ENCODE measurements at regions not wholly inside any gene's neighbourhood (a gene's known extent, or its start where the extent isn't known, plus 50 kb on each side); places are given as distances from the start of the nearest gene placed in this dataset.

GRCh38 chr14:43362586-43362985 lies 1144.5 kb downstream of the FSCB start:
- TF ChIP-seq CTCF (conservative IDR thresholded peaks at IDR 0.05) (no peak), ZFX (IDR thresholded peaks at IDR 0.05) (no peak)
